GM23338 (cell line): ENCODE measurements at regions not wholly inside any gene's neighbourhood (a gene's known extent, or its start where the extent isn't known, plus 50 kb on each side); places are given as distances from the start of the nearest gene placed in this dataset.

Experiments used
- ATAC-seq: fragments of 200-7000 bp; cut with Tn5 transposase; 3 replicates; pipeline ENCODE4 v1.9.1; 2020
- DNase-seq: peaks from one replicate; pipeline ENCODE4 v3.0.0-alpha.2; 2015; ENCODE audit warnings: low spot score
- H2AFZ ChIP-seq: fragments of 200-600 bp; sonication (generic); 2 replicates; pipeline ENCODE4 v1.8.0; 2016; ENCODE audit warnings: antibody characterized with exemption, mild to moderate bottlenecking, moderate library complexity
- H3F3A ChIP-seq: fragments of 200-600 bp; sonication (generic); replicated peaks from 2 replicates; pipeline ENCODE4 v1.8.0; 2017; ENCODE audit warnings: antibody characterized with exemption, mixed run types, low read depth
- H3K27ac ChIP-seq: fragments of 200-600 bp; sonication (generic); 2 replicates; pipeline ENCODE4 v1.6.1; 2016; ENCODE audit warnings: low read depth
- H3K27me3 ChIP-seq: fragments of 200-600 bp; sonication (generic); 2 replicates; pipeline ENCODE4 v1.8.0; 2016; ENCODE audit warnings: mild to moderate bottlenecking, mixed run types, moderate library complexity; ENCODE audit not compliant: insufficient read depth
- H3K36me3 ChIP-seq: fragments of 200-600 bp; sonication (generic); 2 replicates; pipeline ENCODE4 v1.8.0; 2016; ENCODE audit warnings: mild to moderate bottlenecking; ENCODE audit not compliant: insufficient read depth
- H3K4me1 ChIP-seq: fragments of 200-600 bp; sonication (generic); 2 replicates; pipeline ENCODE4 v1.8.0; 2016; ENCODE audit warnings: mild to moderate bottlenecking, moderate library complexity; ENCODE audit not compliant: insufficient read depth
- H3K4me2 ChIP-seq: fragments of 200-600 bp; sonication (generic); 2 replicates; pipeline ENCODE4 v1.7.1; 2017; ENCODE audit warnings: mixed run types
- H3K4me3 ChIP-seq: fragments of 200-600 bp; sonication (generic); 2 replicates; pipeline ENCODE4 v1.6.1; 2016; ENCODE audit warnings: mixed run types
- H3K79me2 ChIP-seq: fragments of 200-600 bp; sonication (generic); replicated peaks from 2 replicates; pipeline ENCODE4 v1.8.0; 2017; ENCODE audit warnings: mild to moderate bottlenecking; ENCODE audit not compliant: insufficient read depth
- H3K9me2 ChIP-seq: fragments of 200-600 bp; sonication (generic); 2 replicates; pipeline ENCODE4 v1.8.0; 2017; ENCODE audit not compliant: insufficient read depth
- H4K20me1 ChIP-seq: fragments of 200-600 bp; sonication (generic); replicated peaks from 2 replicates; pipeline ENCODE4 v1.8.0; 2017; ENCODE audit warnings: mild to moderate bottlenecking; ENCODE audit not compliant: insufficient read depth
- H3K27ac Mint-ChIP-seq: 2 replicates; pipeline ENCODE4 v1.8.0; 2020; ENCODE audit warnings: inconsistent platforms, mild to moderate bottlenecking, moderate library complexity, mixed read lengths
- H3K27me3 Mint-ChIP-seq: 3 replicates; pipeline ENCODE4 v1.8.0; 2022; ENCODE audit warnings: low read depth, mild to moderate bottlenecking, moderate library complexity, mixed read lengths, inconsistent platforms; ENCODE audit not compliant: insufficient read depth, poor library complexity
- H3K36me3 Mint-ChIP-seq: 3 replicates; pipeline ENCODE4 v1.8.0; 2021; ENCODE audit warnings: low read depth, mild to moderate bottlenecking, inconsistent platforms, moderate library complexity, mixed read lengths
- H3K4me1 Mint-ChIP-seq: 3 replicates; pipeline ENCODE4 v1.8.0; 2020; ENCODE audit warnings: mild to moderate bottlenecking, inconsistent platforms, mixed read lengths
- H3K4me3 Mint-ChIP-seq: 3 replicates; pipeline ENCODE4 v1.8.0; 2021; ENCODE audit warnings: moderate library complexity, mild to moderate bottlenecking, inconsistent platforms, mixed read lengths
- H3K9me3 Mint-ChIP-seq: 3 replicates; pipeline ENCODE4 v1.8.0; 2020; ENCODE audit warnings: moderate library complexity, mild to moderate bottlenecking, inconsistent platforms, mixed read lengths
- CREB1 ChIP-seq: fragments of 250-450 bp; sonication (Bioruptor Pico); IDR thresholded peaks from 2 replicates; pipeline ENCODE4 v1.5.0; 2020; ENCODE audit warnings: low read depth, mild to moderate bottlenecking, moderate library complexity
- EZH2 ChIP-seq: fragments of 200-600 bp; sonication (generic); IDR thresholded peaks from one replicate; pipeline ENCODE4 v1.8.0; 2017; ENCODE audit warnings: antibody characterized with exemption, mild to moderate bottlenecking, low read depth; ENCODE audit not compliant: unreplicated experiment
- JUNB ChIP-seq: IDR thresholded peaks from one replicate; pipeline ENCODE4 v1.6.1; 2016; ENCODE audit warnings: antibody characterized with exemption; ENCODE audit not compliant: unreplicated experiment
- NANOG ChIP-seq: IDR thresholded peaks from 2 replicates; pipeline ENCODE4 v1.6.1; 2016; ENCODE audit warnings: antibody characterized with exemption, borderline replicate concordance
- POLR2AphosphoS5 ChIP-seq: IDR thresholded peaks from 2 replicates; pipeline ENCODE4 v1.6.1; 2016; ENCODE audit warnings: antibody characterized with exemption, low read depth
- STAT1 ChIP-seq: IDR thresholded peaks from one replicate; pipeline ENCODE4 v1.6.1; 2016; ENCODE audit warnings: antibody characterized with exemption; ENCODE audit not compliant: unreplicated experiment
- ZNF114 ChIP-seq: fragments of 250-450 bp; sonication (Bioruptor Pico); IDR thresholded peaks from 2 replicates; pipeline ENCODE4 v1.5.0; 2020; ENCODE audit warnings: mild to moderate bottlenecking, moderate library complexity
- ZNF331 ChIP-seq: fragments of 250-450 bp; sonication (Bioruptor Pico); IDR thresholded peaks from 2 replicates; pipeline ENCODE4 v1.5.0; 2020; ENCODE audit warnings: low read depth, mild to moderate bottlenecking, moderate library complexity
- TF ChIP-seq, protein P1 (sequence below), 2 experiments: fragments of 200-600 bp in 1 of 2; sonication (generic) in 1 of 2; conservative IDR thresholded peaks; 2 replicates each; pipeline versions ENCODE4 v1.5.1 to v1.6.1; 2016 to 2017; ENCODE audit warnings: antibody characterized with exemption in 2 of 2, low read depth in 2 of 2, mild to moderate bottlenecking in 2 of 2, moderate library complexity in 1 of 2
- TF ChIP-seq, protein P2 (sequence below): IDR thresholded peaks from 2 replicates; pipeline ENCODE4 v1.6.1; 2016; ENCODE audit warnings: antibody characterized with exemption
- TF ChIP-seq, protein P3 (sequence below): fragments of 250-450 bp; sonication (Bioruptor Pico); IDR thresholded peaks from 2 replicates; pipeline ENCODE4 v1.5.0; 2020; ENCODE audit warnings: mild to moderate bottlenecking, moderate library complexity

DNA sequence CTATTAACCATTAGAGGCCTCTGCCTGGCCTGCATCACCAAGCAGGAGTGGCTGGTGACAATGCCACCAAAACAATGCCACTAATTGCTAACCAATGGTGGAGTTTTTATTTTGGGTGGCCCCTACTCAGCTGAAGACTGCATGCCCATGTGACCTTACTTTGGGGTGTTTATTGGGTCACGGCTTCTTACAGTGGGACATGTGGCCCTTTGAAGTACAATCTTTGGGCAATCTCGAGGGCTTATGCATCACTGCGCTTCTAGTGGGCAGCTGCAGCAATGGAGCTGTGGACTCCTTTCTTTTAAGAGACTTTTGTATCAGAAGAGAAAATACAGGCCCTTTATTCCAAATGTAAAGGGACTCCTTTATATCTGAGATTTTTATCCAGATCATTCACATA is 85.7 kb downstream of the IGLL5 start:
- Mint-ChIP-seq H3K4me3 (no peak overlapping the region), H3K36me3 (no peaks in the 10 kb centered on the region), H3K9me3 (peaks cover 3% of the 10 kb centered on the region; the same call in 1 of the 3 replicates), H3K27me3 (peaks cover 10% of the 10 kb centered on the region), H3K27ac (no peak overlapping the region), H3K4me1 (no peaks in the 10 kb centered on the region)
- H3F3A ChIP-seq = no peaks in the 10 kb centered on the region
- H3K9me2 ChIP-seq = no peaks in the 10 kb centered on the region
- no peak overlapping the region for H3K27ac ChIP-seq
- H3K4me1 ChIP-seq = no peaks in the 10 kb centered on the region
- DNase-seq (no peak), ATAC-seq (no peak)
- no peaks in the 10 kb centered on the region for H4K20me1 ChIP-seq
- H3K79me2 ChIP-seq = no peaks in the 10 kb centered on the region
- peaks cover 70% of the 10 kb centered on the region for H3K27me3 ChIP-seq
- no peak overlapping the region for H3K4me2 ChIP-seq
- no peak overlapping the region for H3K4me3 ChIP-seq
- TF ChIP-seq, protein P1, sequence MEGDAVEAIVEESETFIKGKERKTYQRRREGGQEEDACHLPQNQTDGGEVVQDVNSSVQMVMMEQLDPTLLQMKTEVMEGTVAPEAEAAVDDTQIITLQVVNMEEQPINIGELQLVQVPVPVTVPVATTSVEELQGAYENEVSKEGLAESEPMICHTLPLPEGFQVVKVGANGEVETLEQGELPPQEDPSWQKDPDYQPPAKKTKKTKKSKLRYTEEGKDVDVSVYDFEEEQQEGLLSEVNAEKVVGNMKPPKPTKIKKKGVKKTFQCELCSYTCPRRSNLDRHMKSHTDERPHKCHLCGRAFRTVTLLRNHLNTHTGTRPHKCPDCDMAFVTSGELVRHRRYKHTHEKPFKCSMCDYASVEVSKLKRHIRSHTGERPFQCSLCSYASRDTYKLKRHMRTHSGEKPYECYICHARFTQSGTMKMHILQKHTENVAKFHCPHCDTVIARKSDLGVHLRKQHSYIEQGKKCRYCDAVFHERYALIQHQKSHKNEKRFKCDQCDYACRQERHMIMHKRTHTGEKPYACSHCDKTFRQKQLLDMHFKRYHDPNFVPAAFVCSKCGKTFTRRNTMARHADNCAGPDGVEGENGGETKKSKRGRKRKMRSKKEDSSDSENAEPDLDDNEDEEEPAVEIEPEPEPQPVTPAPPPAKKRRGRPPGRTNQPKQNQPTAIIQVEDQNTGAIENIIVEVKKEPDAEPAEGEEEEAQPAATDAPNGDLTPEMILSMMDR (conservative IDR thresholded peaks at IDR 0.05; ENCODE audit: low read depth in 2 of 2) = no peak
- no peak for TF ChIP-seq CREB1
- TF ChIP-seq, protein P2, sequence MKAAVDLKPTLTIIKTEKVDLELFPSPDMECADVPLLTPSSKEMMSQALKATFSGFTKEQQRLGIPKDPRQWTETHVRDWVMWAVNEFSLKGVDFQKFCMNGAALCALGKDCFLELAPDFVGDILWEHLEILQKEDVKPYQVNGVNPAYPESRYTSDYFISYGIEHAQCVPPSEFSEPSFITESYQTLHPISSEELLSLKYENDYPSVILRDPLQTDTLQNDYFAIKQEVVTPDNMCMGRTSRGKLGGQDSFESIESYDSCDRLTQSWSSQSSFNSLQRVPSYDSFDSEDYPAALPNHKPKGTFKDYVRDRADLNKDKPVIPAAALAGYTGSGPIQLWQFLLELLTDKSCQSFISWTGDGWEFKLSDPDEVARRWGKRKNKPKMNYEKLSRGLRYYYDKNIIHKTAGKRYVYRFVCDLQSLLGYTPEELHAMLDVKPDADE = no peak
- TF ChIP-seq NANOG = no peak
- TF ChIP-seq ZNF331 (CRISPR knock-in tag) = no peak
- TF ChIP-seq POLR2AphosphoS5 = no peak
- TF ChIP-seq STAT1 = no peak
- H2AFZ ChIP-seq = no peak overlapping the region
- H3K36me3 ChIP-seq = no peaks in the 10 kb centered on the region

DNA sequence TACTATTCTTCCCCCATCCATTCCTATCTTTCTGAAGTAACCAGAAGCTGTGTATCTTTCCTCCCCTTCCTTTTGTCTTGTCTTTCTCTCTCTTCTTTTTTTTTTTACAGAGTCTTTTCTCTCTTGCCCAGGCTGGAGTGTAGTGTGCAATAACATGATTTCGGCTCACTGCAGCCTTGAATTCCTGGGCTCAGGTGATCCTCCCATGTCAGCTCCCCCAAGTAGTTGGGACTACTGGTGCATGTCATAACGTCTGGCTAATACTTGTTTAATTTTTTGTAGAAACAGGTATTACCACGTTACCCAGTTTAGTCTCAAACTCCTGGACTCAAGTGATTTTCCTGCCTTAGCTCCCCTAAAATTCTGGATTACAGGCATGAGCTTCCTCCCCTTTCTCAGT is 86.5 kb downstream of the IGLL5 start:
- Mint-ChIP-seq H3K36me3 (no peaks in the 10 kb centered on the region), H3K4me1 (no peaks in the 10 kb centered on the region), H3K4me3 (no peak overlapping the region), H3K27ac (no peak overlapping the region), H3K9me3 (peaks cover 10% of the 10 kb centered on the region), H3K27me3 (peaks cover 10% of the 10 kb centered on the region)
- no peak overlapping the region for H3K4me2 ChIP-seq
- DNase-seq (no peak), ATAC-seq (no peak)
- H3K79me2 ChIP-seq = no peaks in the 10 kb centered on the region
- 0 out of 2 replicates have a peak, but pooled peaks cover 3% of the 10 kb centered on the region for H3K36me3 ChIP-seq
- H3K4me3 ChIP-seq = no peak overlapping the region
- no peak overlapping the region for H2AFZ ChIP-seq
- H3K4me1 ChIP-seq = no peaks in the 10 kb centered on the region
- peaks cover 69% of the 10 kb centered on the region for H3K27me3 ChIP-seq
- H3F3A ChIP-seq = no peaks in the 10 kb centered on the region
- no peaks in the 10 kb centered on the region for H4K20me1 ChIP-seq
- no peak overlapping the region for H3K27ac ChIP-seq
- H3K9me2 ChIP-seq = no peaks in the 10 kb centered on the region
- no peak for TF ChIP-seq ZNF114 (CRISPR knock-in tag)
- TF ChIP-seq CREB1 = no peak
- no peak for TF ChIP-seq ZNF331 (CRISPR knock-in tag)
- no peak for TF ChIP-seq JUNB
- TF ChIP-seq, protein P1 (conservative IDR thresholded peaks at IDR 0.05; ENCODE audit: low read depth in 2 of 2) = no peak
- TF ChIP-seq STAT1 = no peak
- TF ChIP-seq, protein P3, sequence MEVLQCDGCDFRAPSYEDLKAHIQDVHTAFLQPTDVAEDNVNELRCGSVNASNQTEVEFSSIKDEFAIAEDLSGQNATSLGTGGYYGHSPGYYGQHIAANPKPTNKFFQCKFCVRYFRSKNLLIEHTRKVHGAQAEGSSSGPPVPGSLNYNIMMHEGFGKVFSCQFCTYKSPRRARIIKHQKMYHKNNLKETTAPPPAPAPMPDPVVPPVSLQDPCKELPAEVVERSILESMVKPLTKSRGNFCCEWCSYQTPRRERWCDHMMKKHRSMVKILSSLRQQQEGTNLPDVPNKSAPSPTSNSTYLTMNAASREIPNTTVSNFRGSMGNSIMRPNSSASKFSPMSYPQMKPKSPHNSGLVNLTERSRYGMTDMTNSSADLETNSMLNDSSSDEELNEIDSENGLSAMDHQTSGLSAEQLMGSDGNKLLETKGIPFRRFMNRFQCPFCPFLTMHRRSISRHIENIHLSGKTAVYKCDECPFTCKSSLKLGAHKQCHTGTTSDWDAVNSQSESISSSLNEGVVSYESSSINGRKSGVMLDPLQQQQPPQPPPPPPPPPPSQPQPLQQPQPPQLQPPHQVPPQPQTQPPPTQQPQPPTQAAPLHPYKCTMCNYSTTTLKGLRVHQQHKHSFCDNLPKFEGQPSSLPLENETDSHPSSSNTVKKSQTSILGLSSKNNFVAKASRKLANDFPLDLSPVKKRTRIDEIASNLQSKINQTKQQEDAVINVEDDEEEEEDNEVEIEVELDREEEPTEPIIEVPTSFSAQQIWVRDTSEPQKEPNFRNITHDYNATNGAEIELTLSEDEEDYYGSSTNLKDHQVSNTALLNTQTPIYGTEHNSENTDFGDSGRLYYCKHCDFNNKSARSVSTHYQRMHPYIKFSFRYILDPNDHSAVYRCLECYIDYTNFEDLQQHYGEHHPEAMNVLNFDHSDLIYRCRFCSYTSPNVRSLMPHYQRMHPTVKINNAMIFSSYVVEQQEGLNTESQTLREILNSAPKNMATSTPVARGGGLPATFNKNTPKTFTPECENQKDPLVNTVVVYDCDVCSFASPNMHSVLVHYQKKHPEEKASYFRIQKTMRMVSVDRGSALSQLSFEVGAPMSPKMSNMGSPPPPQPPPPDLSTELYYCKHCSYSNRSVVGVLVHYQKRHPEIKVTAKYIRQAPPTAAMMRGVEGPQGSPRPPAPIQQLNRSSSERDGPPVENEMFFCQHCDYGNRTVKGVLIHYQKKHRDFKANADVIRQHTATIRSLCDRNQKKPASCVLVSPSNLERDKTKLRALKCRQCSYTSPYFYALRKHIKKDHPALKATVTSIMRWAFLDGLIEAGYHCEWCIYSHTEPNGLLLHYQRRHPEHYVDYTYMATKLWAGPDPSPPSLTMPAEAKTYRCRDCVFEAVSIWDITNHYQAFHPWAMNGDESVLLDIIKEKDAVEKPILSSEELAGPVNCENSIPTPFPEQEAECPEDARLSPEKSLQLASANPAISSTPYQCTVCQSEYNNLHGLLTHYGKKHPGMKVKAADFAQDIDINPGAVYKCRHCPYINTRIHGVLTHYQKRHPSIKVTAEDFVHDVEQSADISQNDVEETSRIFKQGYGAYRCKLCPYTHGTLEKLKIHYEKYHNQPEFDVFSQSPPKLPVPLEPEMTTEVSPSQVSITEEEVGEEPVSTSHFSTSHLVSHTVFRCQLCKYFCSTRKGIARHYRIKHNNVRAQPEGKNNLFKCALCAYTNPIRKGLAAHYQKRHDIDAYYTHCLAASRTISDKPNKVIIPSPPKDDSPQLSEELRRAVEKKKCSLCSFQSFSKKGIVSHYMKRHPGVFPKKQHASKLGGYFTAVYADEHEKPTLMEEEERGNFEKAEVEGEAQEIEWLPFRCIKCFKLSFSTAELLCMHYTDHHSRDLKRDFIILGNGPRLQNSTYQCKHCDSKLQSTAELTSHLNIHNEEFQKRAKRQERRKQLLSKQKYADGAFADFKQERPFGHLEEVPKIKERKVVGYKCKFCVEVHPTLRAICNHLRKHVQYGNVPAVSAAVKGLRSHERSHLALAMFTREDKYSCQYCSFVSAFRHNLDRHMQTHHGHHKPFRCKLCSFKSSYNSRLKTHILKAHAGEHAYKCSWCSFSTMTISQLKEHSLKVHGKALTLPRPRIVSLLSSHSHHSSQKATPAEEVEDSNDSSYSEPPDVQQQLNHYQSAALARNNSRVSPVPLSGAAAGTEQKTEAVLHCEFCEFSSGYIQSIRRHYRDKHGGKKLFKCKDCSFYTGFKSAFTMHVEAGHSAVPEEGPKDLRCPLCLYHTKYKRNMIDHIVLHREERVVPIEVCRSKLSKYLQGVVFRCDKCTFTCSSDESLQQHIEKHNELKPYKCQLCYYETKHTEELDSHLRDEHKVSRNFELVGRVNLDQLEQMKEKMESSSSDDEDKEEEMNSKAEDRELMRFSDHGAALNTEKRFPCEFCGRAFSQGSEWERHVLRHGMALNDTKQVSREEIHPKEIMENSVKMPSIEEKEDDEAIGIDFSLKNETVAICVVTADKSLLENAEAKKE (CRISPR knock-in tag) = no peak
- TF ChIP-seq EZH2 = no peak
